SK-N-SH (cell line): ENCODE measurements at regions not wholly inside any gene's neighbourhood (a gene's known extent, or its start where the extent isn't known, plus 50 kb on each side); places are given as distances from the start of the nearest gene placed in this dataset.

ENCODE experiments used
- CTCF ChIA-PET: fragments of 300-600, 350-600 bp; formaldehyde crosslinking; extraction: SDS; loops from one replicate; lab custom pipeline; 2021; lab: Yijun Ruan, JAX
- POLR2A ChIA-PET: fragments of 350-600 bp; sonication (Branson Sonifier 250); formaldehyde crosslinking; extraction: SDS; loops from one replicate; lab custom pipeline; 2020; ENCODE audit warnings: antibody characterized with exemption, inconsistent platforms; lab: Yijun Ruan, JAX
- DNase-seq: peaks from one replicate; pipeline ENCODE4 v3.0.0; 2012
- H2AFZ ChIP-seq: fragments of 200-600 bp; sonication (generic); 2 replicates; pipeline ENCODE4 v1.8.1; 2016; ENCODE audit warnings: antibody characterized with exemption, mild to moderate bottlenecking, low read depth
- H3F3A ChIP-seq: fragments of 200-600 bp; sonication (generic); replicated peaks from 2 replicates; pipeline ENCODE3; 2016; ENCODE audit warnings: antibody characterized with exemption, mild to moderate bottlenecking; ENCODE audit not compliant: insufficient read depth
- H3K27ac ChIP-seq, 2 experiments: fragments of 200-500 bp in 1 of 2; fragments of 200-600 bp in 1 of 2; sonication (Bioruptor generic) in 1 of 2; sonication (generic), shearing (Covaris generic) in 1 of 2; 2 replicates each; pipeline versions ENCODE4 v1.5.1 to v1.6.1; 2014 to 2016; ENCODE audit warnings: low read depth in 2 of 2, inconsistent platforms in 1 of 2, low read length in 1 of 2, mild to moderate bottlenecking in 1 of 2, mixed read lengths in 1 of 2
- H3K27me3 ChIP-seq: fragments of 200-600 bp; sonication (generic), shearing (Covaris generic); 2 replicates; pipeline ENCODE4 v1.6.1; 2016; ENCODE audit warnings: mixed run types; ENCODE audit not compliant: insufficient read depth
- H3K36me3 ChIP-seq, 2 experiments: fragments of 200-500 bp in 1 of 2; fragments of 200-600 bp in 1 of 2; sonication (Bioruptor generic) in 1 of 2; sonication (generic) in 1 of 2; replicated peaks in 1 of 2; 2 replicates each; pipeline versions ENCODE3 to v1.5.1; 2014 to 2016; ENCODE audit warnings: low read length in 1 of 2, mild to moderate bottlenecking in 1 of 2; ENCODE audit not compliant: insufficient read depth in 2 of 2, control insufficient read depth in 1 of 2
- H3K4me1 ChIP-seq, 2 experiments: fragments of 200-500 bp in 1 of 2; fragments of 200-600 bp in 1 of 2; sonication (Bioruptor generic) in 1 of 2; sonication (generic), shearing (Covaris generic) in 1 of 2; 2 replicates each; pipeline versions ENCODE4 v1.5.1 to v1.6.1; 2014 to 2016; ENCODE audit warnings: low read depth in 1 of 2, low read length in 1 of 2, mixed run types in 1 of 2; ENCODE audit not compliant: insufficient read depth in 2 of 2, control insufficient read depth in 1 of 2
- H3K4me2 ChIP-seq: fragments of 200-600 bp; sonication (generic), shearing (Covaris generic); 2 replicates; pipeline ENCODE4 v1.6.1; 2017; ENCODE audit warnings: mixed run types
- H3K4me3 ChIP-seq, 2 experiments: fragments of 200-500 bp in 1 of 2; fragments of 200-600 bp in 1 of 2; sonication (Bioruptor generic) in 1 of 2; sonication (generic), shearing (Covaris generic) in 1 of 2; 2 replicates each; pipeline versions ENCODE4 v1.5.1 to v1.8.1; 2014 to 2016; ENCODE audit warnings: low read depth in 2 of 2, inconsistent platforms in 1 of 2, low read length in 1 of 2, mild to moderate bottlenecking in 1 of 2, mixed read lengths in 1 of 2, moderate library complexity in 1 of 2
- H3K79me2 ChIP-seq: fragments of 200-600 bp; sonication (generic); 2 replicates; pipeline ENCODE4 v1.8.1; 2017; ENCODE audit warnings: mild to moderate bottlenecking; ENCODE audit not compliant: insufficient read depth
- H3K9ac ChIP-seq: fragments of 200-600 bp; sonication (generic); 2 replicates; pipeline ENCODE4 v1.6.1; 2017; ENCODE audit warnings: mixed run types
- H3K9me2 ChIP-seq: fragments of 200-600 bp; sonication (generic); 2 replicates; pipeline ENCODE4 v1.6.1; 2017; ENCODE audit warnings: mixed run types
- H3K9me3 ChIP-seq: fragments of 200-600 bp; sonication (generic); 2 replicates; pipeline ENCODE4 v1.6.1; 2017; ENCODE audit warnings: mixed run types, mild to moderate bottlenecking, moderate library complexity
- H4K20me1 ChIP-seq: fragments of 200-600 bp; sonication (generic); 2 replicates; pipeline ENCODE4 v1.6.1; 2017; ENCODE audit warnings: mild to moderate bottlenecking, mixed run types; ENCODE audit not compliant: insufficient read depth
- CHD2 ChIP-seq: fragments of 150-350 bp; IDR thresholded peaks from 2 replicates; pipeline ENCODE4 v1.6.1; 2018; ENCODE audit warnings: low read length; ENCODE audit not compliant: partially characterized antibody
- ELF1 ChIP-seq: IDR thresholded peaks from 2 replicates; pipeline ENCODE4 v1.4.0; 2012
- EP300 ChIP-seq, 2 experiments: IDR thresholded peaks; 2 replicates each; pipeline versions ENCODE4 v1.4.0 to v1.6.1; 2012; ENCODE audit warnings: borderline replicate concordance in 1 of 2, low read depth in 1 of 2, low read length in 1 of 2
- EZH2phosphoT487 ChIP-seq: fragments of 200-600 bp; sonication (generic); IDR thresholded peaks from 2 replicates; pipeline ENCODE4 v1.6.1; 2017; ENCODE audit warnings: low read depth, mixed run types, mild to moderate bottlenecking, antibody characterized with exemption, moderate library complexity, borderline replicate concordance
- FOSL2 ChIP-seq: IDR thresholded peaks from 2 replicates; pipeline ENCODE4 v1.4.0; 2012; ENCODE audit warnings: low read depth, mild to moderate bottlenecking, moderate library complexity, borderline replicate concordance
- FOXM1 ChIP-seq: IDR thresholded peaks from 2 replicates; pipeline ENCODE4 v1.4.0; 2012; ENCODE audit warnings: low read depth, mild to moderate bottlenecking
- GATA2 ChIP-seq: sonication (generic); formaldehyde crosslinking; IDR thresholded peaks from 2 replicates; pipeline ENCODE4 v1.5.0; 2020; ENCODE audit warnings: mild to moderate bottlenecking, missing genetic modification reagents
- MAX ChIP-seq: IDR thresholded peaks from 2 replicates; pipeline ENCODE4 v1.4.0; 2012; ENCODE audit warnings: low read depth
- MXI1 ChIP-seq: IDR thresholded peaks from 2 replicates; pipeline ENCODE4 v1.6.1; 2012; ENCODE audit warnings: mild to moderate bottlenecking, low read depth, low read length, improper control_type of control experiment
- RCOR1 ChIP-seq: fragments of 150-350 bp; IDR thresholded peaks from 2 replicates; pipeline ENCODE4 v1.6.1; 2017; ENCODE audit warnings: antibody characterized with exemption, low read length
- REST ChIP-seq: IDR thresholded peaks from 2 replicates; pipeline ENCODE4 v1.6.1; 2012; ENCODE audit warnings: mild to moderate bottlenecking, low read depth, low read length, moderate library complexity
- RXRA ChIP-seq: IDR thresholded peaks from 2 replicates; pipeline ENCODE4 v1.4.0; 2012; ENCODE audit warnings: low read depth, mild to moderate bottlenecking, borderline replicate concordance
- SMC3 ChIP-seq: IDR thresholded peaks from 2 replicates; pipeline ENCODE4 v1.6.1; 2012; ENCODE audit warnings: low read depth, low read length, improper control_type of control experiment
- TAF1 ChIP-seq: IDR thresholded peaks from 2 replicates; pipeline ENCODE4 v1.6.1; 2012; ENCODE audit warnings: low read depth, mild to moderate bottlenecking, low read length, moderate library complexity, borderline replicate concordance
- TCF12 ChIP-seq: IDR thresholded peaks from 2 replicates; pipeline ENCODE4 v1.4.0; 2012
- TEAD4 ChIP-seq: IDR thresholded peaks from 2 replicates; pipeline ENCODE4 v1.4.0; 2012; ENCODE audit warnings: mild to moderate bottlenecking, borderline replicate concordance; ENCODE audit not compliant: insufficient read depth
- YY1 ChIP-seq: IDR thresholded peaks from 2 replicates; pipeline ENCODE4 v1.4.0; 2012; ENCODE audit warnings: low read depth, mild to moderate bottlenecking
- TF ChIP-seq, protein P1 (sequence below): IDR thresholded peaks from 2 replicates; pipeline ENCODE4 v1.4.0; 2012; ENCODE audit warnings: low read depth, borderline replicate concordance

GRCh38 chr2:210955591-210955990, 399.2 kb downstream of the CPS1 start (continued):
- TF ChIP-seq REST = no peak
- peak in 1 of 2 experiments; percentile 68; a peak in 1 of 4 replicates for TF ChIP-seq EP300 (IDR thresholded peaks at IDR 0.05; ENCODE audit: borderline replicate concordance in 1 of 2, low read depth in 1 of 2, low read length in 1 of 2)
- TF ChIP-seq CHD2 = no peak
- TF ChIP-seq, protein P1, sequence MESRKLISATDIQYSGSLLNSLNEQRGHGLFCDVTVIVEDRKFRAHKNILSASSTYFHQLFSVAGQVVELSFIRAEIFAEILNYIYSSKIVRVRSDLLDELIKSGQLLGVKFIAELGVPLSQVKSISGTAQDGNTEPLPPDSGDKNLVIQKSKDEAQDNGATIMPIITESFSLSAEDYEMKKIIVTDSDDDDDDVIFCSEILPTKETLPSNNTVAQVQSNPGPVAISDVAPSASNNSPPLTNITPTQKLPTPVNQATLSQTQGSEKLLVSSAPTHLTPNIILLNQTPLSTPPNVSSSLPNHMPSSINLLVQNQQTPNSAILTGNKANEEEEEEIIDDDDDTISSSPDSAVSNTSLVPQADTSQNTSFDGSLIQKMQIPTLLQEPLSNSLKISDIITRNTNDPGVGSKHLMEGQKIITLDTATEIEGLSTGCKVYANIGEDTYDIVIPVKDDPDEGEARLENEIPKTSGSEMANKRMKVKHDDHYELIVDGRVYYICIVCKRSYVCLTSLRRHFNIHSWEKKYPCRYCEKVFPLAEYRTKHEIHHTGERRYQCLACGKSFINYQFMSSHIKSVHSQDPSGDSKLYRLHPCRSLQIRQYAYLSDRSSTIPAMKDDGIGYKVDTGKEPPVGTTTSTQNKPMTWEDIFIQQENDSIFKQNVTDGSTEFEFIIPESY = no peak
- TF ChIP-seq TAF1 = no peak
- peak; percentile 26; the same call in 1 of the 2 replicates for TF ChIP-seq YY1
- no peak for TF ChIP-seq GATA2 (CRISPR knock-in tag)
- TF ChIP-seq ELF1 = no peak
- TF ChIP-seq RXRA = 0 out of 2 replicates have a peak, but pooled peaks have one; percentile 55
- 0 out of 2 replicates have a peak, but pooled peaks have one; percentile 24 for TF ChIP-seq MAX
- peak; percentile 77 for TF ChIP-seq TCF12
- no peak for TF ChIP-seq SMC3
- TF ChIP-seq FOSL2 = peak; percentile 95
- no peak for TF ChIP-seq RCOR1
- peak; percentile 57; the same call in 1 of the 2 replicates for TF ChIP-seq TEAD4

DNA sequence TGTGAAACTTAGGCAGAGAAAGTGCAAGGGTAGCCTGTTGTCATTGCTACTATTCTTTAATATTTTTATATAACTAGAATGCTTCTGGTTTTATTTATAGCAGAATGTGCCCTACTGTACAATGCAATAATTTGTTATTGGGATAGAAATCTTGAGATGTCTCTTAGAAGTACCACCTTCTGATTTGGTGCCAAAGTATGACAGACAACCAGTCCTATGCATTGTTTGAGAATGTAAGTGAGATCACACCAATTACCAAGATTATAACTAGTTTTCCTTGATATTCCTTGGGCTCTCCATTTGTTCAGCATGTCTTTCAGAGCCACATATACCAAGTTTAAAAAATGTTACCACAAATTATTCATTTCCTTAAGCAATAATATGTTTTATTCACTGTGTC, 399.7 kb downstream of the CPS1 start:
- TF ChIP-seq FOXM1 (no peak), EZH2phosphoT487 (no peak), FOSL2 (no peak), TAF1 (no peak), SMC3 (no peak), EP300 (IDR thresholded peaks at IDR 0.05; ENCODE audit: borderline replicate concordance in 1 of 2, low read depth in 1 of 2, low read length in 1 of 2) (no peak), CHD2 (no peak), MXI1 (no peak), TEAD4 (no peak), REST (no peak)
- Histone ChIP-seq H2AFZ (no peak overlapping the region), H3K79me2 (no peaks in the 10 kb centered on the region), H3K27me3 (no peaks in the 10 kb centered on the region), H3K36me3 (no peaks in the 10 kb centered on the region), H3F3A (peaks cover 22% of the 10 kb centered on the region), H4K20me1 (no peaks in the 10 kb centered on the region), H3K9me3 (no peaks in the 10 kb centered on the region), H3K9me2 (no peaks in the 10 kb centered on the region), H3K4me3 (no peak overlapping the region), H3K9ac (no peak overlapping the region), H3K4me1 (peaks cover 8 to 9% of the 10 kb centered on the region in 2 experiments; a peak in 2 of 4 replicates), H3K4me2 (peak overlapping the region; percentile 34; the same call in 1 of the 2 replicates), H3K27ac (peak overlapping the region in 1 of 2 experiments; percentile 61; a peak in 2 of 4 replicates)
- POLR2A ChIA-PET = no interaction called here
- CTCF ChIA-PET = no interaction called here
- DNase-seq = no peak
